BJ (cell line): ENCODE measurements at regions not wholly inside any gene's neighbourhood (a gene's known extent, or its start where the extent isn't known, plus 50 kb on each side); places are given as distances from the start of the nearest gene placed in this dataset.

ENCODE experiments used
- CTCF ChIA-PET: fragments of 350-600 bp; formaldehyde crosslinking; extraction: SDS; loops from one replicate; lab custom pipeline; 2021; ENCODE audit warnings: antibody characterized with exemption, inconsistent platforms; lab: Yijun Ruan, JAX
- POLR2A ChIA-PET: fragments of 300-600 bp; sonication (Branson Sonifier 250); formaldehyde crosslinking; extraction: SDS; loops from one replicate; lab custom pipeline; 2021; ENCODE audit warnings: antibody characterized with exemption; lab: Charles Lee
- DNase-seq: peaks from one replicate; pipeline ENCODE4 v3.0.0-alpha.2; 2011; ENCODE audit warnings: low read depth
- H3K27me3 ChIP-seq: 2 replicates; pipeline ENCODE4 v1.6.0; 2011; ENCODE audit warnings: low read length; ENCODE audit not compliant: control insufficient read depth, insufficient read depth
- H3K36me3 ChIP-seq: 2 replicates; pipeline ENCODE4 v1.5.1; 2011; ENCODE audit warnings: low read length; ENCODE audit not compliant: control insufficient read depth, insufficient read depth
- H3K4me3 ChIP-seq: 2 replicates; pipeline ENCODE4 v1.5.1; 2011; ENCODE audit warnings: low read depth, mild to moderate bottlenecking, control low read depth, low read length
- TF ChIP-seq, protein P1 (sequence below): IDR thresholded peaks from 2 replicates; pipeline ENCODE4 v1.5.1; 2011; ENCODE audit warnings: low read depth, mild to moderate bottlenecking, control low read depth, inconsistent platforms, low read length, moderate library complexity; ENCODE audit not compliant: insufficient read depth

DNA sequence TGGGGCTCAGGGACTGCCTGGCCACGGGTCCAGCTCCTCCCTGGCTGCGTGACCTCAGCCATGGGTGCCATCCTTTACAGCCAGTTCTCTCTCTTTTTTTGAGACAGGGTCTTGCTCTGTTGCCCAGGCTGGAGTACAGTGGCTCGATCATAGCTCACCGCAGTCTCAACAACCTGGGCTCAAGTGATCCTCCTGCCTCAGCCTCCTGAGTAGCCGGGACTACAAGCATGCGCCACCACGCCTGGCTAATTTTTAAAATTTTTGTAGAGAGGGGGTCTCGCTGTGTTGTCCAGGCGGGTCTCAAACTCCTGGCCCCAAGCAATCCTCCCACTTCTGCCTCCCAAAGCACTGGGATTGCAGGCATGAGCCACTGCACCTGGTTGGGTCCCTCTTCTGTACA, 75.4 kb downstream of the PTPRS start:
- TF ChIP-seq, protein P1, sequence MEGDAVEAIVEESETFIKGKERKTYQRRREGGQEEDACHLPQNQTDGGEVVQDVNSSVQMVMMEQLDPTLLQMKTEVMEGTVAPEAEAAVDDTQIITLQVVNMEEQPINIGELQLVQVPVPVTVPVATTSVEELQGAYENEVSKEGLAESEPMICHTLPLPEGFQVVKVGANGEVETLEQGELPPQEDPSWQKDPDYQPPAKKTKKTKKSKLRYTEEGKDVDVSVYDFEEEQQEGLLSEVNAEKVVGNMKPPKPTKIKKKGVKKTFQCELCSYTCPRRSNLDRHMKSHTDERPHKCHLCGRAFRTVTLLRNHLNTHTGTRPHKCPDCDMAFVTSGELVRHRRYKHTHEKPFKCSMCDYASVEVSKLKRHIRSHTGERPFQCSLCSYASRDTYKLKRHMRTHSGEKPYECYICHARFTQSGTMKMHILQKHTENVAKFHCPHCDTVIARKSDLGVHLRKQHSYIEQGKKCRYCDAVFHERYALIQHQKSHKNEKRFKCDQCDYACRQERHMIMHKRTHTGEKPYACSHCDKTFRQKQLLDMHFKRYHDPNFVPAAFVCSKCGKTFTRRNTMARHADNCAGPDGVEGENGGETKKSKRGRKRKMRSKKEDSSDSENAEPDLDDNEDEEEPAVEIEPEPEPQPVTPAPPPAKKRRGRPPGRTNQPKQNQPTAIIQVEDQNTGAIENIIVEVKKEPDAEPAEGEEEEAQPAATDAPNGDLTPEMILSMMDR = no peak
- H3K36me3 ChIP-seq = peaks cover 35% of the 10 kb centered on the region
- H3K27me3 ChIP-seq = no peaks in the 10 kb centered on the region
- no peak overlapping the region for H3K4me3 ChIP-seq
- DNase-seq = no peak
- ChIA-PET CTCF (no interaction called here), POLR2A (no interaction called here)

DNA sequence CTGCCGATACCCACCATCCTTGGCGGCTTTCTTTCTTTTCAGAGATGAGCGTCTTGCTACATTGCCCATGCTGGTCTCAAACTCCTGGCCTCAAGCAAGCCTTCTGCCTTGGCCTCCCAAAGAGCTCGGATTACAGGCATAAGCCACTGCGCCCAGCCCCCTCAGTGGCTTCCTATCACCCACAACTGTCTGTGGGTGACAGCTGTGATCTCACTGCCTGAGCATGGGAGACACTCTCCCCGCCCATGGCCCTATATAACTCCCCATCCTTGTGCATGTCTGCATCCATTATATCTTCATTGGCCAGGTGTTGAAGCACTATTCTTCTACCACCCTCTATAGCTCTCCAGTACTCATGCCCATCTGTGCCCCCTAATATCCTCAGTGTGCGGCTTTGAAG, 76.2 kb downstream of the PTPRS start:
- no peaks in the 10 kb centered on the region for H3K27me3 ChIP-seq
- CTCF ChIA-PET = interaction anchor here (0.6 kb wide), 1 partner anchor 12 kb away, joined by 3 read pairs; no protein-coding TSS in a partner anchor
- no peak for DNase-seq

DNA sequence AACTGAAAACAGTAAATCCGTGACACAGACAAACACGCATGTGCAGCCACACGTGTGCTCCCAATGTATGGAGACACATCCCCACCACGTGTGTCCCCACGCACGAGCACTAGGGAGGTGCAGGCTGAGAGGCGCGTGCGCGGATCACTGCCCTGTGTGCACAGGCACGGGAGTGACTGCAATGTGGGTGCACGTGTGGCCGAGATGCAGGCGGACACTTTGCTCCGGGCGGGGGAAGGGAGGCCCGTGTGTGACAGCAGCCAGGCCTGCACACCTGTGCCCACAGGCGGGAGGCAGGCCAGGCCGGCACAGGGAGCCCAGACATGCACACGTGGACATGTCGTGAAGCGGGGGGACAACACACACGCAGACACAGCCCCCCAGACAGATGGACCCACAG, 77.0 kb downstream of the PTPRS start:
- peaks cover 36% of the 10 kb centered on the region for H3K36me3 ChIP-seq
- POLR2A ChIA-PET = no interaction called here
- no peak overlapping the region for H3K4me3 ChIP-seq
- CTCF ChIA-PET = no interaction called here
- no peak for DNase-seq
- H3K27me3 ChIP-seq = no peaks in the 10 kb centered on the region
- TF ChIP-seq, protein P1 = no peak

More for the DNA sequence above, 76.2 kb downstream of the PTPRS start:
- TF ChIP-seq, protein P1 = no peak
- no peak overlapping the region for H3K4me3 ChIP-seq
- POLR2A ChIA-PET = no interaction called here
- H3K36me3 ChIP-seq = peaks cover 39% of the 10 kb centered on the region

DNA sequence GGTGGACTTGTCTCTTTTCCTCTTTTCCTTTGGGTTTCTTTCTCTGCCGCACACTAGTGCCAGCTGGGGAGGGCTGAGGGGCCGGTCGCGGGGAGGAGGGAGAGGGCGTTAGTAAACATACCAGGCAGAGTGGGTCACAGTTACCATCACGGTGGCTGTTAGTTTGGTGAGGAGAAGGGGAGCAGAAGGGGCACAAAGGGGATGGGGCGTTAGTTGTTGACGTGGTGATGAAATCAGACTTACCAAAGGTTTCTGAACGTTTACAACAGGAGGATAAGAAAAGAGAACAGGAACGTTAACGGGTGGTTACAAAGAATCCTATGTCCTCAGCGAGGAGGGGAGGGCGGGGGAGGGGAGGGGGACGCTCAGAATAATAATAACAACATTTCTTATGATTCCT, 77.9 kb downstream of the PTPRS start:
- TF ChIP-seq, protein P1 = no peak
- ChIA-PET POLR2A (no interaction called here), CTCF (no interaction called here)
- Histone ChIP-seq H3K36me3 (peaks cover 37% of the 10 kb centered on the region), H3K27me3 (no peaks in the 10 kb centered on the region), H3K4me3 (no peak overlapping the region)
- DNase-seq = no peak

DNA sequence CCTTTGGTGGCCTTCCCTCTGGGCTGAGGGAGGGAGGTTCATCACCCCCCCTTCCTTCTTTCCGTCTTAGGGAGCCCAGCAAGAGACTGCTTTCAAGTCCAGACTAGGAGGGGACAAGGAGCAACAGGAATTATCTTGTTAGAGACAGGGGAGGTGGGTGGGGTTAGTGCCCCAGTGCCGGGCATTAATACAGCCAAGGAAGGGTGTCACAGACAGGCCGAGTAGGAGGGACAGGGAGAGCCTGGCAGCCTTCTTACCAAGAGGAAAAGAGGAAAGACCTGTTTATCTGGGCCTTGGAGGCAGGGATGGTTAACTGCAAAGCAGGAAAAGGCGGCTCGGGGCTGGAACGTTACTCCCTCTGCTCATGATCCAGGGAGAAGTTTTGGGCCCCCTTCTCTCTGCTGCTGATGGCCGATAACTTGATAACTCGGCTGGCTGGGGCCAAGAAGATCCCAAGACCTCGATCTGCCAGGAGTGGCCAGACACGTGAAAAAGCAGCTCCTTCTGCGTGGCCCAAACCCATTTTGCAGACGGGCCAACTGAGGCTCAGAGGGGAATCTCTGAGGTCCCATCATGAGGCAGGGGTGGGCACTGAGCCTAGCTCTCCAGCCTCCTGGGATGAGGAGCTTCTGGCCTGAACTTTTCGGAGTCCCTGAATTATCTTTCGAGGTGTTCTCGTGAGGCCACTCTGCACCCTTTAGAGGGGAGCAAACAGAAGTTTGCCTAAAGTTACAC, 79.3 kb downstream of the PTPRS start:
- DNase-seq = no peak
- CTCF ChIA-PET = no interaction called here

More for the DNA sequence above, 79.3 kb downstream of the PTPRS start:
- TF ChIP-seq, protein P1 = no peak
- Histone ChIP-seq H3K27me3 (no peaks in the 10 kb centered on the region), H3K36me3 (peaks cover 47% of the 10 kb centered on the region), H3K4me3 (no peak overlapping the region)
- POLR2A ChIA-PET = no interaction called here
